GM12878 (cell line): ENCODE measurements at regions not wholly inside any gene's neighbourhood (a gene's known extent, or its start where the extent isn't known, plus 50 kb on each side); places are given as distances from the start of the nearest gene placed in this dataset.

ENCODE experiments used
- ATAC-seq: fragments of 200-7000 bp; cut with Tn5 transposase; 3 replicates; pipeline ENCODE4 v1.9.1; 2020; ENCODE audit warnings: mild to moderate bottlenecking, moderate library complexity
- BruUV-seq: library from RNA; stranded (reverse); fragments of 400-500 nt; replicated peaks from 2 replicates; lab custom pipeline; 2021; lab: Mats Ljungman, UMichigan
- CTCF ChIA-PET: fragments of 300-600 bp; sonication (Branson Sonifier 250); formaldehyde crosslinking; extraction: SDS; loops from one replicate; lab custom pipeline; 2021; ENCODE audit warnings: inconsistent platforms; lab: Yijun Ruan, JAX
- POLR2A ChIA-PET: fragments of 350-600 bp; formaldehyde crosslinking; extraction: SDS; loops from one replicate; lab custom pipeline; 2021; ENCODE audit warnings: inconsistent platforms; lab: Charles Lee
- RAD21 ChIA-PET: fragments of 300-600 bp; sonication (Branson Sonifier 250); formaldehyde crosslinking; loops from one replicate; lab custom pipeline; 2023; ENCODE audit warnings: antibody characterized with exemption; ENCODE audit not compliant: unreplicated experiment; lab: Charles Lee
- SMC1A ChIA-PET: fragments of 300-600 bp; sonication (Branson Sonifier 250); formaldehyde crosslinking; loops from one replicate; lab custom pipeline; 2023; ENCODE audit not compliant: unreplicated experiment, uncharacterized antibody; lab: Charles Lee
- DNase-seq: peaks from one replicate; pipeline ENCODE4 v3.0.0-alpha.2; 2011; ENCODE audit warnings: low read depth, low spot score
- FAIRE-seq: peaks from 3 replicates; lab custom pipeline; 2011; peaks lifted over from hg19 to GRCh38; lab: Jason Lieb, UNC
- H2AFZ ChIP-seq: 2 replicates; pipeline ENCODE4 v1.6.0; 2011; ENCODE audit warnings: low read depth, low read length, control low read depth; ENCODE audit not compliant: control insufficient read depth
- H3K27ac ChIP-seq: 2 replicates; pipeline ENCODE4 v1.5.1; 2011; ENCODE audit warnings: control low read depth; ENCODE audit not compliant: control insufficient read depth, insufficient read depth
- H3K27me3 ChIP-seq, 2 experiments: replicated peaks in 1 of 2; 2 replicates each; pipeline versions ENCODE4 v1.6.0 to v1.6.1; 2011; ENCODE audit warnings: low read length in 1 of 2; ENCODE audit not compliant: control insufficient read depth in 2 of 2, insufficient read depth in 2 of 2
- H3K36me3 ChIP-seq, 2 experiments: 2 replicates each; pipeline ENCODE4 v1.5.1; 2011; ENCODE audit warnings: low read length in 1 of 2; ENCODE audit not compliant: control insufficient read depth in 2 of 2, insufficient read depth in 2 of 2
- H3K4me1 ChIP-seq: 2 replicates; pipeline ENCODE4 v1.6.1; 2011; ENCODE audit warnings: mild to moderate bottlenecking, low read length, moderate library complexity, mixed read lengths; ENCODE audit not compliant: control insufficient read depth, insufficient read depth
- H3K4me2 ChIP-seq: 2 replicates; pipeline ENCODE4 v1.6.0; 2011; ENCODE audit warnings: control low read depth; ENCODE audit not compliant: control insufficient read depth, insufficient read depth
- H3K4me3 ChIP-seq: fragments of 200-600 bp; sonication (generic); 2 replicates; pipeline ENCODE4 v1.5.1; 2016
- H3K79me2 ChIP-seq: 2 replicates; pipeline ENCODE4 v1.6.0; 2011; ENCODE audit warnings: low read length; ENCODE audit not compliant: control insufficient read depth, insufficient read depth
- H3K9ac ChIP-seq: 2 replicates; pipeline ENCODE4 v1.8.0; 2011; ENCODE audit warnings: low read length, control low read depth, mixed read lengths; ENCODE audit not compliant: control insufficient read depth, insufficient read depth
- H3K9me3 ChIP-seq: replicated peaks from 3 replicates; pipeline ENCODE4 v1.5.1; 2011; ENCODE audit warnings: mild to moderate bottlenecking, low read length; ENCODE audit not compliant: control insufficient read depth, insufficient read depth
- H4K20me1 ChIP-seq: 2 replicates; pipeline ENCODE4 v1.6.0; 2011; ENCODE audit not compliant: control insufficient read depth, insufficient read depth
- ASH2L ChIP-seq: fragments of 300-600, 200-600 bp; sonication (generic); IDR thresholded peaks from 2 replicates; pipeline ENCODE4 v1.6.1; 2017; ENCODE audit warnings: low read depth, mild to moderate bottlenecking, borderline replicate concordance
- EGR1 ChIP-seq, 2 experiments: IDR thresholded peaks; 1 replicate in 1 of 2; 2 replicates in 1 of 2; pipeline ENCODE4 v1.6.1; 2011 to 2012; ENCODE audit warnings: low read depth in 2 of 2, low read length in 2 of 2, borderline replicate concordance in 1 of 2, mild to moderate bottlenecking in 1 of 2, moderate library complexity in 1 of 2
- NR2F1 ChIP-seq: fragments of 450-650 bp; conservative IDR thresholded peaks from 2 replicates; pipeline ENCODE4 v1.6.1; 2017; ENCODE audit warnings: mild to moderate bottlenecking
- RUNX3 ChIP-seq: IDR thresholded peaks from 2 replicates; pipeline ENCODE4 v1.6.1; 2012; ENCODE audit warnings: low read length, inconsistent platforms
- SIN3A ChIP-seq: IDR thresholded peaks from 2 replicates; pipeline ENCODE4 v1.6.1; 2012; ENCODE audit warnings: low read depth, low read length, improper control_type of control experiment
- STAT3 ChIP-seq: IDR thresholded peaks from 2 replicates; pipeline ENCODE4 v1.6.1; 2011; ENCODE audit warnings: low read depth, low read length, improper control_type of control experiment
- ZBTB11 ChIP-seq: fragments of 450-650 bp; formaldehyde crosslinking; IDR thresholded peaks from 2 replicates; pipeline ENCODE4 v1.5.0; 2022; ENCODE audit warnings: mild to moderate bottlenecking, missing genetic modification characterization
- WGBS: methylation state at CpG from one replicate; pipeline ENCODE4 v1.1.6; 2016; ENCODE audit warnings: low lambda C conversion rate; ENCODE audit not compliant: insufficient replicate concordance, insufficient coverage; ENCODE audit errors: missing lambda C conversion rate; 5-methylcytosine and 5-hydroxymethylcytosine counted together
- in situ Hi-C: fragments of 300-500 bp; cut with MboI; formaldehyde crosslinking; loops from 9 replicates; pipeline ENCODE4 v1.14.3; 2018; ENCODE audit warnings: mixed read lengths
- intact Hi-C: fragments of 100-400 bp; cut with micrococcal nuclease; formaldehyde crosslinking; loops from one replicate; pipeline ENCODE4 v1.14.2; 2022; ENCODE audit not compliant: unreplicated experiment

DNA sequence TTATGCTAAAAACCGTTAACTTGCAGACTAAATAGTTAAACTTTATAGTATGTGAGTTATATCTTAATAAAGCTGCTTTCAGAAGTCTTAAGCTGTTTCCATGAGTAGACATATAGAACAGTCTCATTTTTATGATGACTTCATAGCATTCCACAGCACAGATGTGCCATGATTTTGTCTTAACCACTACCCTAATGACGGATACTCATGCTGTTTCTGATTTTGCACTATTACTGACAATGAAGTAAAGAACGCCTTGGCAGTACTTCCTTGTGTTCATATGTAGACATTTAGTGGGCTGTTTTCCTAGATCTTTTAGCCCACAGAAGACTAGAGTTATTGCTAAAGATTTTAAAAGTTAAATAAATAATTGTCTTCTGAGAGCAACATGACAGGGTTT lies 175.6 kb upstream of the RAB6C start:
- no peaks in the 10 kb centered on the region for H3K36me3 ChIP-seq
- no peak overlapping the region for H3K4me3 ChIP-seq
- TF ChIP-seq ZBTB11 (CRISPR knock-in tag) (no peak), EGR1 (IDR thresholded peaks at IDR 0.05; ENCODE audit: borderline replicate concordance in 1 of 2, low read depth in 2 of 2, low read length in 2 of 2) (no peak), STAT3 (no peak), SIN3A (no peak), ASH2L (no peak), NR2F1 (no peak), RUNX3 (no peak)
- DNase-seq (no peak), FAIRE-seq (no peak), ATAC-seq (no peak)
- H3K79me2 ChIP-seq = no peaks in the 10 kb centered on the region
- in situ Hi-C loops (no loop called here), intact Hi-C loops (no loop called here)
- BruUV-seq = no TSS peak
- no peaks in the 10 kb centered on the region for H3K9me3 ChIP-seq
- H3K27ac ChIP-seq = no peak overlapping the region
- H3K27me3 ChIP-seq = no peaks in the 10 kb centered on the region
- no peaks in the 10 kb centered on the region for H3K4me1 ChIP-seq
- no peaks in the 10 kb centered on the region for H4K20me1 ChIP-seq
- no peak overlapping the region for H3K9ac ChIP-seq
- POLR2A ChIA-PET = no interaction called here
- SMC1A ChIA-PET = no interaction called here
- H2AFZ ChIP-seq = no peak overlapping the region
- WGBS = 66% methylated on average over 3 of the region's 3 CpGs
- RAD21 ChIA-PET = no interaction called here
- CTCF ChIA-PET = no interaction called here
- H3K4me2 ChIP-seq = no peak overlapping the region
